NT2/D1 (cell line): ENCODE measurements at regions not wholly inside any gene's neighbourhood (a gene's known extent, or its start where the extent isn't known, plus 50 kb on each side); places are given as distances from the start of the nearest gene placed in this dataset.

Experiments used
- SUZ12 ChIP-seq: IDR thresholded peaks from 2 replicates; pipeline ENCODE4 v1.6.1; 2011; ENCODE audit not compliant: insufficient read length, insufficient read depth; ENCODE audit errors: extremely low read depth
- YY1 ChIP-seq: IDR thresholded peaks from 2 replicates; pipeline ENCODE4 v1.6.1; 2011; ENCODE audit not compliant: insufficient read length, insufficient read depth
- ZNF274 ChIP-seq: IDR thresholded peaks from 2 replicates; pipeline ENCODE4 v1.6.1; 2011; ENCODE audit warnings: mild to moderate bottlenecking, low read depth, low read length

DNA sequence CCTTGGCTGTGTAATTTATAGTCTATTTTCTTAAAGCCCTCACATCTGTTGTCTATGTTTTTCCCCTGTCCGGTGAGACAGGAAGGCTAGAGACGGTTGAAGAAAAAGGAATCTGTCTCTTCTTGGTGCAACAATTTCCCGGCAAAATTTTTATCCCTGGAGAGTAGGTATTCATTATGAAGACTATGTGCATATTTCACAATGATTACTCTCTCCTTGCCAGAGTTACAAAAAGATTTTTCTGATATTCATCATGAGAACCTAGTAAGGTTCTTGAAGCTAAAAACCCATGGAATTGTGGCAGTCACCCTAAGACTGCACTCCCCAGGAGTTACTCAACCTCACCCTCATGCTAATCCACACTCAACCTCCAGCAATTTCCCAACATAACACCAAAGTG is 55.0 kb upstream of the GHITM start:
- TF ChIP-seq YY1: no peak
- no peak for TF ChIP-seq ZNF274
- no peak for TF ChIP-seq SUZ12
